IPS-NIHi11 (cell line): ENCODE measurements at regions not wholly inside any gene's neighbourhood (a gene's known extent, or its start where the extent isn't known, plus 50 kb on each side); places are given as distances from the start of the nearest gene placed in this dataset.
A peak's percentile ranks its signal among the peaks of the same experiment; 100 is the strongest.

Experiments
- DNase-seq: peaks from one replicate; pipeline ENCODE4 v3.0.0; 2012; ENCODE audit warnings: mixed read lengths, low spot score

- no peak for DNase-seq
These were observed 111.9 kb upstream of the CALN1 start for GRCh38 chr7:72524037-72524436.

- no peak for DNase-seq
These were observed 92.0 kb upstream of the CALN1 start for GRCh38 chr7:72504061-72504706.

- DNase-seq: no peak
These were observed 91.5 kb upstream of the CALN1 start for GRCh38 chr7:72503644-72504043.

- no peak for DNase-seq
These were observed 82.7 kb upstream of the CALN1 start for GRCh38 chr7:72494807-72495206.

- DNase-seq: peak; percentile 75
These were observed 81.9 kb upstream of the CALN1 start for GRCh38 chr7:72493850-72494661.

- no peak for DNase-seq
These were observed 80.4 kb upstream of the CALN1 start for GRCh38 chr7:72492461-72493065.

- no peak for DNase-seq
These were observed 78.2 kb upstream of the CALN1 start for GRCh38 chr7:72490301-72490700.

GRCh38 chr7:72481934-72482333 lies 69.8 kb upstream of the CALN1 start:
- DNase-seq: no peak

GRCh38 chr7:72476608-72477305 lies 64.6 kb upstream of the CALN1 start:
- DNase-seq: no peak

- DNase-seq: no peak
These were observed 55.1 kb upstream of the CALN1 start for GRCh38 chr7:72467237-72467636.

- no peak for DNase-seq
These were observed 54.7 kb upstream of the CALN1 start for GRCh38 chr7:72466797-72467196.

GRCh38 chr7:72465521-72465920 lies 53.4 kb upstream of the CALN1 start:
- DNase-seq: no peak

- no peak for DNase-seq
These were observed 50.2 kb upstream of the CALN1 start for GRCh38 chr7:72462311-72462710.
